ENCODE measurements at regions not wholly inside any gene's neighbourhood (a gene's known extent, or its start where the extent isn't known, plus 50 kb on each side); places are given as distances from the start of the nearest gene placed in this dataset.

DNA sequence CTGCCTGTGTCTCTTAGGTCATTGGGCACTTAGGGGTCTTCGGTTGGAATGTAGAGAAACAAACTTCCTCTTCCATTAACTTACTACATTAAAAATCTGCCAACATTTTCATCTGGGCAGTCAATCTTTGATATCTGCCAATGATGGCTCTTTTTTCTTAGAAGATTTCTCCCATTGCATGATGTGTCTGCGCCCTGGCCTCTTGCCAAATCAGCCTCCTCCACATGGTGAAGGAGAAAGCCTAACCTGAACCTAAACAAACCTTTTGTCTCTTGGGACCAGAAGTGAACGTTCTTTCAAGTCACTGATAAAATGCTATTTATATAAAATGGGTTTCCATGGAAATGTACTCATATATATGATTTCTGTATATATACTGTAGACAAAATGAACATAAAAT, 998.9 kb upstream of the GJE1 start:
- TF ChIP-seq, protein P1, sequence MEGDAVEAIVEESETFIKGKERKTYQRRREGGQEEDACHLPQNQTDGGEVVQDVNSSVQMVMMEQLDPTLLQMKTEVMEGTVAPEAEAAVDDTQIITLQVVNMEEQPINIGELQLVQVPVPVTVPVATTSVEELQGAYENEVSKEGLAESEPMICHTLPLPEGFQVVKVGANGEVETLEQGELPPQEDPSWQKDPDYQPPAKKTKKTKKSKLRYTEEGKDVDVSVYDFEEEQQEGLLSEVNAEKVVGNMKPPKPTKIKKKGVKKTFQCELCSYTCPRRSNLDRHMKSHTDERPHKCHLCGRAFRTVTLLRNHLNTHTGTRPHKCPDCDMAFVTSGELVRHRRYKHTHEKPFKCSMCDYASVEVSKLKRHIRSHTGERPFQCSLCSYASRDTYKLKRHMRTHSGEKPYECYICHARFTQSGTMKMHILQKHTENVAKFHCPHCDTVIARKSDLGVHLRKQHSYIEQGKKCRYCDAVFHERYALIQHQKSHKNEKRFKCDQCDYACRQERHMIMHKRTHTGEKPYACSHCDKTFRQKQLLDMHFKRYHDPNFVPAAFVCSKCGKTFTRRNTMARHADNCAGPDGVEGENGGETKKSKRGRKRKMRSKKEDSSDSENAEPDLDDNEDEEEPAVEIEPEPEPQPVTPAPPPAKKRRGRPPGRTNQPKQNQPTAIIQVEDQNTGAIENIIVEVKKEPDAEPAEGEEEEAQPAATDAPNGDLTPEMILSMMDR (IDR thresholded peaks at IDR 0.05 in 4 of 5, conservative IDR thresholded peaks at IDR 0.05 in 1 of 5) = no peak
- no peak for TF ChIP-seq POLR2A (IDR thresholded peaks at IDR 0.05)
